ENCODE measurements at regions not wholly inside any gene's neighbourhood (a gene's known extent, or its start where the extent isn't known, plus 50 kb on each side); places are given as distances from the start of the nearest gene placed in this dataset.

DNA sequence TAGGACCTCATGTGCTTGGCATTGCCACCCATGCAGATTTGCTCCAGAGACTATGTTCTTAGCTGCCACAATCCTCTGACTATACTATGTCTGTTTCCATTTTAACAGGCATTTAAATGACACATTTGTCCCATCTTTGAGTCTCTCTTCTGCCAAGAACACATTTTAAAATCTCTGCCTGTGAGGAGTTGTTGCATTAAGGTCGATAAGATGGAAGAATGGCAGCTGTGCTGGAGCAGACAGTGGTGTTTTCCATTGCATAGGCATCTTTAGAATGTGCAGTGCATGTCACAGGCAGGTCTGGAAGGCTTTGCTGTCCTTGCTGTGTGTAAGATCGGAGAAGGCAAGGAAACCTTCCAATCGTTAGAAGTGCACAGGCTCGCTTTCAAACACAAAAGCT lies 70.9 kb upstream of the CELF2 start:
- Histone ChIP-seq H3K79me2 (ENCODE audit: insufficient read depth, low read length) (no peaks in the 10 kb centered on the region), H3K4me3 (ENCODE audit: insufficient read depth, low read depth, low read length) (no peak overlapping the region), H3K27ac (ENCODE audit: low read depth, low read length) (no peak overlapping the region), H3K27me3 (ENCODE audit: insufficient read depth, low read length) (peaks cover 2% of the 10 kb centered on the region), H3K9ac (ENCODE audit: low read length) (no peak overlapping the region), H2AFZ (ENCODE audit: low read depth, low read length) (no peak overlapping the region), H3K4me1 (ENCODE audit: insufficient read depth, low read length) (no peaks in the 10 kb centered on the region), H3K9me3 (ENCODE audit: insufficient read depth, low read depth, low read length) (peaks cover 10% of the 10 kb centered on the region), H3K36me3 (ENCODE audit: insufficient read depth, low read length) (no peaks in the 10 kb centered on the region), H3K4me2 (ENCODE audit: low read length) (no peak overlapping the region), H4K20me1 (ENCODE audit: insufficient read depth, low read length) (no peaks in the 10 kb centered on the region)
- no peak for DNase-seq (ENCODE audit: low read depth)
- Mint-ChIP-seq H3K4me1 (ENCODE audit: low read depth, unreplicated experiment) (no peaks in the 10 kb centered on the region), H3K36me3 (ENCODE audit: low read depth, unreplicated experiment) (no peaks in the 10 kb centered on the region), H3K27ac (ENCODE audit: unreplicated experiment) (no peak overlapping the region), H3K9me3 (ENCODE audit: unreplicated experiment) (peaks cover 11% of the 10 kb centered on the region), H3K4me3 (ENCODE audit: unreplicated experiment) (no peak overlapping the region), H3K27me3 (ENCODE audit: low read depth, unreplicated experiment) (peaks cover 7% of the 10 kb centered on the region)
- FAIRE-seq, result no peak
- no peak for TF ChIP-seq EZH2 (IDR thresholded peaks at IDR 0.05; ENCODE audit: insufficient read depth, low read length)
- TF ChIP-seq, protein P1, sequence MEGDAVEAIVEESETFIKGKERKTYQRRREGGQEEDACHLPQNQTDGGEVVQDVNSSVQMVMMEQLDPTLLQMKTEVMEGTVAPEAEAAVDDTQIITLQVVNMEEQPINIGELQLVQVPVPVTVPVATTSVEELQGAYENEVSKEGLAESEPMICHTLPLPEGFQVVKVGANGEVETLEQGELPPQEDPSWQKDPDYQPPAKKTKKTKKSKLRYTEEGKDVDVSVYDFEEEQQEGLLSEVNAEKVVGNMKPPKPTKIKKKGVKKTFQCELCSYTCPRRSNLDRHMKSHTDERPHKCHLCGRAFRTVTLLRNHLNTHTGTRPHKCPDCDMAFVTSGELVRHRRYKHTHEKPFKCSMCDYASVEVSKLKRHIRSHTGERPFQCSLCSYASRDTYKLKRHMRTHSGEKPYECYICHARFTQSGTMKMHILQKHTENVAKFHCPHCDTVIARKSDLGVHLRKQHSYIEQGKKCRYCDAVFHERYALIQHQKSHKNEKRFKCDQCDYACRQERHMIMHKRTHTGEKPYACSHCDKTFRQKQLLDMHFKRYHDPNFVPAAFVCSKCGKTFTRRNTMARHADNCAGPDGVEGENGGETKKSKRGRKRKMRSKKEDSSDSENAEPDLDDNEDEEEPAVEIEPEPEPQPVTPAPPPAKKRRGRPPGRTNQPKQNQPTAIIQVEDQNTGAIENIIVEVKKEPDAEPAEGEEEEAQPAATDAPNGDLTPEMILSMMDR (IDR thresholded peaks at IDR 0.05; ENCODE audit: insufficient read depth, low read depth, low read length), result no peak

- Histone ChIP-seq H3K27me3 (ENCODE audit: insufficient read depth, low read length) (peaks cover 2% of the 10 kb centered on the region), H3K27ac (ENCODE audit: low read depth, low read length) (no peak overlapping the region), H2AFZ (ENCODE audit: low read depth, low read length) (no peak overlapping the region), H3K36me3 (ENCODE audit: insufficient read depth, low read length) (no peaks in the 10 kb centered on the region), H3K4me2 (ENCODE audit: low read length) (no peak overlapping the region), H3K79me2 (ENCODE audit: insufficient read depth, low read length) (no peaks in the 10 kb centered on the region), H4K20me1 (ENCODE audit: insufficient read depth, low read length) (no peaks in the 10 kb centered on the region), H3K4me3 (ENCODE audit: insufficient read depth, low read depth, low read length) (no peak overlapping the region), H3K9me3 (ENCODE audit: insufficient read depth, low read depth, low read length) (no peaks in the 10 kb centered on the region), H3K4me1 (ENCODE audit: insufficient read depth, low read length) (no peaks in the 10 kb centered on the region), H3K9ac (ENCODE audit: low read length) (no peak overlapping the region)
- no peak overlapping the region for H3K27ac Mint-ChIP-seq (ENCODE audit: unreplicated experiment)
- peaks cover 7% of the 10 kb centered on the region for H3K27me3 Mint-ChIP-seq (ENCODE audit: low read depth, unreplicated experiment)
- H3K36me3 Mint-ChIP-seq (ENCODE audit: low read depth, unreplicated experiment), result peaks cover 2% of the 10 kb centered on the region
- TF ChIP-seq, protein P1 (IDR thresholded peaks at IDR 0.05; ENCODE audit: insufficient read depth, low read depth, low read length), result no peak
- TF ChIP-seq EZH2 (IDR thresholded peaks at IDR 0.05; ENCODE audit: insufficient read depth, low read length), result no peak
- H3K9me3 Mint-ChIP-seq (ENCODE audit: unreplicated experiment), result no peaks in the 10 kb centered on the region
- DNase-seq (ENCODE audit: low read depth) (no peak), FAIRE-seq (no peak)
- H3K4me1 Mint-ChIP-seq (ENCODE audit: low read depth, unreplicated experiment), result no peaks in the 10 kb centered on the region
- no peak overlapping the region for H3K4me3 Mint-ChIP-seq (ENCODE audit: unreplicated experiment)
These were observed 66.0 kb upstream of the CELF2 start for GRCh38 chr10:10951675-10952074.

- Mint-ChIP-seq H3K27ac (ENCODE audit: unreplicated experiment) (no peak overlapping the region), H3K9me3 (ENCODE audit: unreplicated experiment) (no peaks in the 10 kb centered on the region), H3K4me3 (ENCODE audit: unreplicated experiment) (no peak overlapping the region), H3K36me3 (ENCODE audit: low read depth, unreplicated experiment) (peaks cover 2% of the 10 kb centered on the region), H3K4me1 (ENCODE audit: low read depth, unreplicated experiment) (no peaks in the 10 kb centered on the region), H3K27me3 (ENCODE audit: low read depth, unreplicated experiment) (peaks cover 12% of the 10 kb centered on the region)
- no peak overlapping the region for H3K4me2 ChIP-seq (ENCODE audit: low read length)
- TF ChIP-seq EZH2 (IDR thresholded peaks at IDR 0.05; ENCODE audit: insufficient read depth, low read length), result no peak
- TF ChIP-seq, protein P1 (IDR thresholded peaks at IDR 0.05; ENCODE audit: insufficient read depth, low read depth, low read length), result no peak
- H3K36me3 ChIP-seq (ENCODE audit: insufficient read depth, low read length), result no peaks in the 10 kb centered on the region
- no peaks in the 10 kb centered on the region for H3K4me1 ChIP-seq (ENCODE audit: insufficient read depth, low read length)
- no peak overlapping the region for H2AFZ ChIP-seq (ENCODE audit: low read depth, low read length)
- H3K9ac ChIP-seq (ENCODE audit: low read length), result no peak overlapping the region
- no peak overlapping the region for H3K4me3 ChIP-seq (ENCODE audit: insufficient read depth, low read depth, low read length)
- FAIRE-seq, result no peak
- no peaks in the 10 kb centered on the region for H4K20me1 ChIP-seq (ENCODE audit: insufficient read depth, low read length)
- peaks cover 2% of the 10 kb centered on the region for H3K27me3 ChIP-seq (ENCODE audit: insufficient read depth, low read length)
- no peaks in the 10 kb centered on the region for H3K79me2 ChIP-seq (ENCODE audit: insufficient read depth, low read length)
- no peak for DNase-seq (ENCODE audit: low read depth)
- no peak overlapping the region for H3K27ac ChIP-seq (ENCODE audit: low read depth, low read length)
- no peaks in the 10 kb centered on the region for H3K9me3 ChIP-seq (ENCODE audit: insufficient read depth, low read depth, low read length)
These were observed 64.9 kb upstream of the CELF2 start for GRCh38 chr10:10952800-10953199.
